ENCODE measurements at regions not wholly inside any gene's neighbourhood (a gene's known extent, or its start where the extent isn't known, plus 50 kb on each side); places are given as distances from the start of the nearest gene placed in this dataset.

GRCh38 chr5:152315942-152316341 is 89.1 kb downstream of the NMUR2 start:
- TF ChIP-seq CTCF (IDR thresholded peaks at IDR 0.05) (no peak), POLR2A (IDR thresholded peaks at IDR 0.05) (no peak)

Data from adrenal gland (tissue), 5 donors.